ENCODE measurements at regions not wholly inside any gene's neighbourhood (a gene's known extent, or its start where the extent isn't known, plus 50 kb on each side); places are given as distances from the start of the nearest gene placed in this dataset.
"Not testable (repeated sequence)": the region's sequence is repeated elsewhere in the genome, so short reads cannot be mapped to it uniquely, and the experiment has no call there.

- DNase-seq, result no peak
These were observed 1404.8 kb downstream of the SLITRK1 start for GRCh38 chr13:82477436-82477835.

DNA sequence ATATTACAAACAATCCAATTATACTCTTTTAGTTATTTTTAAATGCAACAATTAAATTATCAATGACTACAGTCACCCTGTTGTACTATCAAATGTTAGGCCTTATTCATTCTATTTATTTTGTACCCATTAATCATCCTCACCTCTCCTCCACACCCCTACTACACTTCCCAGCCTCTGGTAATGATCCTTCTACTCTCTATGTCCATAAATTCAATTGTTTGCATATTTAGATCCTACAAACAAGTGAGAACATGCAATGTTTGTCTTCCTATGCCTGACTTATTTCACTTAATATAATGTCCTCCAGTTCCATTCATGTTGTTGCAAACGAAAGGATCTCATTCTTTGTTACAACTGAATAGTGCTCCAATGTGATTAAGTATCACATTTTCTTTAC, 1414.6 kb downstream of the SLITRK1 start:
- no peak for DNase-seq

GRCh38 chr13:82459575-82459974, 1422.7 kb downstream of the SLITRK1 start:
- DNase-seq, result not testable (repeated sequence)

GRCh38 chr13:82458169-82458568, 1424.1 kb downstream of the SLITRK1 start:
- no peak for DNase-seq

GRCh38 chr13:82457548-82457947, 1424.7 kb downstream of the SLITRK1 start:
- not testable (repeated sequence) for DNase-seq

DNA sequence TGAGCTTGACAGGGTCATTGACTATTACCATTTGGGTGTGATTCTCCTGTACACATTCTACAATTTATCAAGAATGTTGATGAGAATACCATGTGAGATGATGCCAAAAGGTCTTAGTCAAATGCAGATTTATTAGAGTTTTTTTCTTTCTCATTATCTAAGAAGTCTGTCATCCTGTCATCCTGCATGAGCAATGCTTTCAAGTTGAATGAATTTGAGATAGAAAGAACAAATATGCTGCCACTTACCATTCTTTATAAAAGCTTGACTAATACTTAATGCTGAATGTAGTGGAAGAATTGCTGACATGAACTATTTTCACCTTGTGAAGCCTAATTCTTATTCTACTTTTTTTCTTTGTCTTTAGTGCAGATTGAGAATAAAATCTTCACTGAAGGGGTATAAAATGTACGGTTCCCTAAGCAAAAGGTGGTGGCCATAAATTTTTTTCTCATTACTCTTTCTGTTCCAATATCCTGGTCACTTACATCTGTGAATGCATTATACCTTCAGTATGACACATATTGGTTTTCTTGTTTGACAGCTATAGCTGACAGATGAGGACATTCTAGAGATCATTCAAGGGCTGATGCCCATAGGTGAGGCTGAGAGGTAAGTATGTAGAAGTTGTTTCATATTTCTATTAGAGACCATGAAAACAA, 1434.7 kb downstream of the SLITRK1 start:
- no peak for DNase-seq

GRCh38 chr13:82439159-82439904, 1442.9 kb downstream of the SLITRK1 start:
- no peak for DNase-seq

DNA sequence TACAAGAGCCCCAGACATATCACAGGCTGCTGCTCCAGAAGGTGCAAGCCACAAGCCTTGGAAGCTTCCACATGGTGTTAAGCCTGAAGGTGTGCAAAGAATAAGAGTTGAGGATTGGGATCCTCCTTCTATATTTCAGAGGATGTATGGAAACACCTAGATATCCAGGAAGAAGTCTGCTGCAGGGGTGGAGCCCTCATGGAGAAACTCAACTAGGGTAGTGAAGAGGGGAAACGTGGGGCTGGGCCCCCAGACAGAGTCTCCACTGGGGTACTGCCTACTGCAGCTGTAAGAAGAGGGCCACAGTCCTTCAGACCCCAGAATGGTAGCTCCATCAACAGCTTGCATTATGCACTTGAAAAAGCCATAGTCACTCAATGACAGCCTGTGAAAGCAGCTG, 1444.0 kb downstream of the SLITRK1 start:
- DNase-seq, result no peak

GRCh38 chr13:82436099-82436585, 1446.1 kb downstream of the SLITRK1 start:
- DNase-seq, result no peak

DNA sequence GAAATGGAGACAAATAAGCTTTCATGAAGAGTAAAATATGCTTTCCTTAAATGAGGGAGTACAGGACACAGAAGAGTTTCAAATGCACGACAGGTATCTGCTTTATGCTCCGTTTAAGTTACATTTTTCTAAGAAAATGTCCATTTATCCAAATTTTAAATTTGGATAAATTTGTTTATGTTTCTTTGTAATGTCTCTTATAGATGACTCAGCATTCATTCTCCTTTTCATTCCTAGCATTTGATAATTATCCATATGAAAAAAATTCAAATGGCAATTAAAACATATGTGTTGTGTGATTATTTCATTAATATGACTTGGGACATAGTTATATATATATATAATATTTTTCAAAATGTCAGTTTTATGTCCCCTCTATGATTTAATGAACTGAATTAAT, 1449.3 kb downstream of the SLITRK1 start:
- no peak for DNase-seq

- no peak for DNase-seq
These were observed 1469.5 kb downstream of the SLITRK1 start for GRCh38 chr13:82412749-82413148.

- no peak for DNase-seq
These were observed 1475.0 kb downstream of the SLITRK1 start for GRCh38 chr13:82407321-82407720.

GRCh38 chr13:82374719-82375118, 1507.6 kb downstream of the SLITRK1 start:
- no peak for DNase-seq

DNA sequence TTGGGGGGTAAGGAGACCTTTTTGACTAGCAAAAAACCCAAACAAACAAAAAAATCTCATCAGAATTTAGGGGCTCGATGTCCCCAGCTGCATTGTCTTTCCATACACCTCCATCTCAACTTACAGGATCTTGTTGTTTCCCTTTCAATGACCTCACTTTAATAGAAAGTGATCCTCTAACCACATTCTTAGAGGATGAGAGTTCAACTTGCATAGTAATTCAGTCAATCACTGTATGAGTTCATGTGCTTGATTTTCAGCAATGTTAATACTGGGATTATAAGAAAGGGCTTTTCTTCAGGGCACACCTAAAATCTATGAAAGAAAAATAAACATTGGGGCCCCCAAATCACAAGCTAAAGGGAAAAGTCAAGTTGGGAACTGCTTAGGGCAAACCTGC, 1512.0 kb downstream of the SLITRK1 start:
- no peak for DNase-seq

DNA sequence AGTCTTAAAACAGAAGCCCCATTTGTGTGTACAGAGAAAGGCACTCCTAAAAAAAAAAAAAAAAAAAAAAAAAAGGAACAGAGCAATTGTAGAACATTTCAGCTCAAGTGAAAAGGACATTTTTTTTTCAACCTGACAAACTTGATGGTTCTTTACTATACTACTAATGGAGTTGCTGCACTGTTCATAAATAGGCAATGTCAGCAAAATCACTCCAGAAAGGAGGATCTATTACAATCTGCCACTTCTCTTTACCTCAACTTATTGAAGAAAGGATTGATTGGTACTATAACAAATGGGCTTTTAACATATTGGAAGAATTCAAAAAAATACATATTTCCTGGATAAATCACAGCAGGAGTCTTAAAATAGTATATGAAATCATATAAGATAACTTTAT, 1517.7 kb downstream of the SLITRK1 start:
- DNase-seq, result no peak

DNA sequence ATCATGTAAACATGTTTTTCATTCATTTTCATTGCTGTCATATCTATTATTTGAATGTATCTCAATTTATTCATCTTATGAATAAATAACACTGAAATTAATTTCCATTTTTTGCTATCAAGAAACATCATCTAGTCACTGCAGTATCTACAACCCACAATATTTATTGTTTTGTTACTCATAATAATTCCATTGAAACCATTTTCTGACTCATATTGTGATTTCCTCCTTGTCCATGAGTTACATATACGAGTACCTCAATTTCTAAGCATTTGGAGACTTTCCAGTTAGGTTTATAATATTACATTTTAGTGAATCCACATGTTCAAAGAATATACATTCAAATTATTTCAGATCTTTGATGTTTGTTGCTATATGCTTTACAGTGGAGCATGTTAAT, 1524.0 kb downstream of the SLITRK1 start:
- DNase-seq, result no peak

DNA sequence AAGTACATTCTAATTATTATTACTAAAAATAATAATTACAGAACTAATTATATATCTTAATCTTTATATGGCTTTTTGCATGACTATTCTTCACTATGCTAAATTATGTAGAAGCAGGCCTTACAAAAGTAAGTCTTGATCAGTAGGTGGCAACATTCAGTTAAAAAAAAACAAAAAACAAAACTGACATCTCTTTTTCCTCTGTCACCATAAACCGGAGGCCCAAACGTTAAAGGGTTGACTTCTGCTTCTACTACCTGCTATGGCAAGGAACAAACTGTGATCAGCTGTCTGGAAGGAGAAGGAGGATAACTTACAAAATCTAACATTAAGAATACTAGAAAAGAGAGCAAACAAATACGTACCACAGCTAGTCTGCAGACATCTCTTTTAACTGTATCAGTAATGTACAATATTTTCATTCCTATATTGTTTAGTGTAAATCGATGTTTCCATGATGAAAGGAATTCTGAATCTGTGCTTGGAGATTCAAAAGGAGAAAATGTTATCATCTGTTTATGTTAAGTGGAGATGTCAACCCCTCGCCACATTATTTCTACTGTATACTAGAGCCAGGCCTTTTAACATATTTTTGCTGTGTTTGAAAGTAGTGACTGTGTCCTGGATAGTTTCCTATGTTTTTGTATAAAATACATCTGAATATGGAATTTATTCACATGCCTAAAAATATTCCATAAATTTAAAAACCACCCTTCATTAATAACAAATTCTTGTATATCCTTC, 1525.4 kb downstream of the SLITRK1 start:
- no peak for DNase-seq

- DNase-seq, result no peak
These were observed 1537.4 kb downstream of the SLITRK1 start for GRCh38 chr13:82344867-82345266.

DNA sequence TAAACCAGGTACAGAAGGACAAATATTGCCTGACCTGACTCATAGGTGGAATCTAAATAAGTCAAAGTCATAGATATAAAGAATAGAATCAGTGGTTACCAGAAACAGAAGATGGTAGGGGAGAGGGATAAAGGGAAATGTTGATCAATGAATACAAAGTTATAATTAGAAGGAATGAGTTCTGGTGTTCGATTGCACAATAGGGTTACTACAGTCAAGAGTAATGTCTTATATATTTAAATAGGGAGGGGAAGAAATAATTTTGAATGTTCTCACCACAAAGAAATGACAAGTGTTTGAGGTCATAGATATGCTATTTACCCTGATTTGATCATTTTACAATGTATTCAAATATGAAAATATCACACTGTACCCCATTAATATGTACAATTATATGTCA, 1541.2 kb downstream of the SLITRK1 start:
- DNase-seq, result no peak

GRCh38 chr13:82330499-82330898, 1551.8 kb downstream of the SLITRK1 start:
- DNase-seq, result peak; percentile 1

- DNase-seq, result no peak
These were observed 1559.2 kb downstream of the SLITRK1 start for GRCh38 chr13:82323101-82323500.

GRCh38 chr13:82305588-82305987, 1576.7 kb downstream of the SLITRK1 start:
- no peak for DNase-seq

GRCh38 chr13:82298106-82298505, 1584.2 kb downstream of the SLITRK1 start:
- no peak for DNase-seq

DNA sequence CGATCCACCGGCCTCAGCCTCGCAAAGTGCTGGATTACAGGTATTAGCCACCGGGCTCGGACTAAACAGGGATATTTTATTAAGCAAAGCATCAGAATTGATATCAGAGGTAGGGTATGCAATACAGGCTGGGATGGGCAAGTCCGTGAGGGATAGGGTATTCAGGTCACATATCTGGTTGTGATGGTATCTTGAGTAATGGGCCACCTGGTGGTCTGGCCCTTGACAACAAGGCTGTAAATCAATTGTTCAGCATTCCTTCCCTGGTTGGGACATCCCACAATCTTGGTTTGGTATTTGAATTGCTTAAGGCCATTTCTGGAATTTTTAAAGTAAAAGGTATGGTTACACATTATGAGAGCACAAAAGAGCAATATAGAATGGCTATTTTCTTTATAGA, 1588.0 kb downstream of the SLITRK1 start:
- no peak for DNase-seq
